Mesothelial cell of epicardium (in vitro differentiated cells): ENCODE measurements at regions not wholly inside any gene's neighbourhood (a gene's known extent, or its start where the extent isn't known, plus 50 kb on each side); places are given as distances from the start of the nearest gene placed in this dataset.

Source experiments
- DNase-seq, 2 experiments: peaks; one replicate each; pipeline ENCODE4 v3.0.0; 2021; ENCODE audit warnings: low spot score in 2 of 2; ENCODE audit not compliant: unreplicated experiment in 2 of 2
- H3K27ac Mint-ChIP-seq: 2 replicates; pipeline ENCODE4 v1.8.0; 2021; ENCODE audit warnings: mixed read lengths
- H3K27me3 Mint-ChIP-seq: 2 replicates; pipeline ENCODE4 v1.8.0; 2021; ENCODE audit warnings: low read depth, mixed read lengths
- H3K36me3 Mint-ChIP-seq: 2 replicates; pipeline ENCODE4 v1.8.0; 2021; ENCODE audit warnings: mixed read lengths
- H3K4me1 Mint-ChIP-seq: 2 replicates; pipeline ENCODE4 v1.8.0; 2021; ENCODE audit warnings: mixed read lengths
- H3K4me3 Mint-ChIP-seq: 2 replicates; pipeline ENCODE4 v1.8.0; 2021; ENCODE audit warnings: mild to moderate bottlenecking, moderate library complexity, mixed read lengths
- H3K9me3 Mint-ChIP-seq: 2 replicates; pipeline ENCODE4 v1.8.0; 2021; ENCODE audit warnings: mixed read lengths
- TF ChIP-seq, protein P1 (sequence below): fragments of 200-600 bp; sonication (generic); IDR thresholded peaks from one replicate; pipeline ENCODE4 v1.5.0; 2021; ENCODE audit warnings: antibody characterized with exemption; ENCODE audit not compliant: unreplicated experiment

DNA sequence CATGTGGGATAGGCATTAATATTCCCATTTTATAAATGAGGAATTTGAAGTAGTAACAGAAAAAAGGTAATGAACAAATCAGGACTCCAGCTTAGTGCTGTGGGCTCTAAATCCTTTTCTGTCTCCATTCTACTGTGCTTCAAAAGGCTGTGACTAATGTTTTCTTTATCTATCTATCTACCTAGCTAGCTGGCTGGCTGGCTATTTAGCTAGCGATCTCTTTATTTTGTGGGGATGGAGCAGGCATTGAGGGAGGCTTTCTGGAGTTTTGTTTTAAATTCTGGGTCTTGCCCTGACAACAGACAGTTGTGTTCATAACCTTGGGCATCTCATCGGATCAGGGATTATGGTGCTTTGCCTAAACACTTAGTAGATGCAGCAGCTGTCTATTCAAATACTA is 139.2 kb downstream of the SOX4 start:
- Mint-ChIP-seq H3K27me3 (no peaks in the 10 kb centered on the region), H3K4me3 (no peak overlapping the region), H3K36me3 (peaks cover 18% of the 10 kb centered on the region), H3K4me1 (peaks cover 62% of the 10 kb centered on the region), H3K9me3 (no peaks in the 10 kb centered on the region), H3K27ac (peak overlapping the region; percentile 84)
- TF ChIP-seq, protein P1, sequence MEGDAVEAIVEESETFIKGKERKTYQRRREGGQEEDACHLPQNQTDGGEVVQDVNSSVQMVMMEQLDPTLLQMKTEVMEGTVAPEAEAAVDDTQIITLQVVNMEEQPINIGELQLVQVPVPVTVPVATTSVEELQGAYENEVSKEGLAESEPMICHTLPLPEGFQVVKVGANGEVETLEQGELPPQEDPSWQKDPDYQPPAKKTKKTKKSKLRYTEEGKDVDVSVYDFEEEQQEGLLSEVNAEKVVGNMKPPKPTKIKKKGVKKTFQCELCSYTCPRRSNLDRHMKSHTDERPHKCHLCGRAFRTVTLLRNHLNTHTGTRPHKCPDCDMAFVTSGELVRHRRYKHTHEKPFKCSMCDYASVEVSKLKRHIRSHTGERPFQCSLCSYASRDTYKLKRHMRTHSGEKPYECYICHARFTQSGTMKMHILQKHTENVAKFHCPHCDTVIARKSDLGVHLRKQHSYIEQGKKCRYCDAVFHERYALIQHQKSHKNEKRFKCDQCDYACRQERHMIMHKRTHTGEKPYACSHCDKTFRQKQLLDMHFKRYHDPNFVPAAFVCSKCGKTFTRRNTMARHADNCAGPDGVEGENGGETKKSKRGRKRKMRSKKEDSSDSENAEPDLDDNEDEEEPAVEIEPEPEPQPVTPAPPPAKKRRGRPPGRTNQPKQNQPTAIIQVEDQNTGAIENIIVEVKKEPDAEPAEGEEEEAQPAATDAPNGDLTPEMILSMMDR, result no peak
- no peak for DNase-seq

DNA sequence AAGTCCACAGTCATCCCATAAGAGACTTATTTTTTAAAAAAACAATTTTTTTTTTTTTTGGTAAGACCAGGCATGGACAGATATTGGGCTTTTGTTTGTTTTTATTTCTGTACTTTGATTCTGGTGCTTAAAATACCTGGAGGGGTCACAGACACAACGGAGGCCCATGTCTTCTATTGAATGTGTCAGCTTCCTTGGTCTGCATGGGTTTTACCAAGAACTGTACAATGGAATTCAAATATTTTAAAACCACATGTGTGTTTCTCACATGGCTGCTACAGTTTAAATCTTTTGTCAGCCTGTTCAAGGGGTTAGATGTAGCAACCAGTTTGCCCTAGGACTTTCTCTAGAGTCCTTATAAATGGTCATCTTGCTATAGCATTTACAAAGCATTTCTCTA is 139.8 kb downstream of the SOX4 start:
- no peaks in the 10 kb centered on the region for H3K9me3 Mint-ChIP-seq
- TF ChIP-seq, protein P1, result no peak

GRCh38 chr6:21734204-21734603 is 140.7 kb downstream of the SOX4 start:
- H3K4me1 Mint-ChIP-seq, result peaks cover 71% of the 10 kb centered on the region
- DNase-seq, result no peak
- H3K4me3 Mint-ChIP-seq, result no peak overlapping the region
- H3K27me3 Mint-ChIP-seq, result no peaks in the 10 kb centered on the region
- TF ChIP-seq, protein P1, result no peak
- no peaks in the 10 kb centered on the region for H3K9me3 Mint-ChIP-seq
- peak overlapping the region; percentile 11 for H3K27ac Mint-ChIP-seq
- H3K36me3 Mint-ChIP-seq, result peaks cover 13% of the 10 kb centered on the region

More for the DNA sequence above, 139.8 kb downstream of the SOX4 start:
- no peak overlapping the region for H3K4me3 Mint-ChIP-seq
- peaks cover 13% of the 10 kb centered on the region for H3K36me3 Mint-ChIP-seq
- DNase-seq, result no peak
- peak overlapping the region; percentile 84 for H3K27ac Mint-ChIP-seq
- H3K4me1 Mint-ChIP-seq, result peaks cover 66% of the 10 kb centered on the region
- no peaks in the 10 kb centered on the region for H3K27me3 Mint-ChIP-seq

- H3K27ac Mint-ChIP-seq, result peak overlapping the region; percentile 83
- DNase-seq, result no peak
- peaks cover 79% of the 10 kb centered on the region for H3K4me1 Mint-ChIP-seq
- H3K36me3 Mint-ChIP-seq, result peaks cover 4% of the 10 kb centered on the region
- peak overlapping the region; percentile 7 for H3K4me3 Mint-ChIP-seq
- H3K9me3 Mint-ChIP-seq, result no peaks in the 10 kb centered on the region
- no peaks in the 10 kb centered on the region for H3K27me3 Mint-ChIP-seq
- TF ChIP-seq, protein P1, result no peak
Measured at GRCh38 chr6:21738180-21739094, 144.9 kb downstream of the SOX4 start.

GRCh38 chr6:21739241-21739640 is 145.7 kb downstream of the SOX4 start:
- TF ChIP-seq, protein P1, result no peak
- Mint-ChIP-seq H3K36me3 (peaks cover 3% of the 10 kb centered on the region), H3K27me3 (no peaks in the 10 kb centered on the region), H3K27ac (peak overlapping the region; percentile 87), H3K4me3 (no peak overlapping the region), H3K4me1 (peaks cover 71% of the 10 kb centered on the region), H3K9me3 (no peaks in the 10 kb centered on the region)
- no peak for DNase-seq
